IMR-90 (cell line): ENCODE measurements at regions not wholly inside any gene's neighbourhood (a gene's known extent, or its start where the extent isn't known, plus 50 kb on each side); places are given as distances from the start of the nearest gene placed in this dataset.

Experiments used
- ATAC-seq: fragments of 200-7000 bp; cut with Tn5 transposase; 2 replicates; pipeline ENCODE4 v1.9.1; 2020; ENCODE audit warnings: low read depth, mild to moderate bottlenecking, moderate library complexity
- BruUV-seq: library from RNA; stranded (reverse); fragments of 400-500 nt; replicated peaks from 2 replicates; lab custom pipeline; 2021; lab: Mats Ljungman, UMichigan
- CTCF ChIA-PET: fragments of 300-600 bp; formaldehyde crosslinking; extraction: SDS; loops from one replicate; lab custom pipeline; 2021; ENCODE audit warnings: antibody characterized with exemption; lab: Yijun Ruan, JAX
- POLR2A ChIA-PET: fragments of 300-600 bp; sonication (Branson Sonifier 250); formaldehyde crosslinking; loops from one replicate; lab custom pipeline; 2022; ENCODE audit warnings: antibody characterized with exemption; ENCODE audit not compliant: unreplicated experiment; lab: Charles Lee
- DNase-seq: peaks from one replicate; pipeline ENCODE4 v3.0.0; 2013
- H2AFZ ChIP-seq: replicated peaks from 2 replicates; pipeline ENCODE3; 2013; ENCODE audit warnings: low read length, mild to moderate bottlenecking; ENCODE audit not compliant: poor library complexity
- H2AK5ac ChIP-seq: 2 replicates; pipeline ENCODE4 v1.6.1; 2013; ENCODE audit warnings: low read depth, low read length, inconsistent platforms
- H2AK9ac ChIP-seq: replicated peaks from 2 replicates; pipeline ENCODE3; 2013; ENCODE audit warnings: mild to moderate bottlenecking, low read depth, low read length, moderate library complexity; ENCODE audit not compliant: poor library complexity
- H2BK120ac ChIP-seq: 2 replicates; pipeline ENCODE4 v1.6.1; 2013; ENCODE audit warnings: low read depth, low read length, inconsistent platforms
- H2BK15ac ChIP-seq: 3 replicates; pipeline ENCODE4 v1.6.1; 2013; ENCODE audit warnings: low read depth, low read length, inconsistent platforms
- H2BK20ac ChIP-seq: 2 replicates; pipeline ENCODE4 v1.6.1; 2013; ENCODE audit warnings: low read depth, mild to moderate bottlenecking, inconsistent platforms, low read length, moderate library complexity
- H2BK5ac ChIP-seq: 2 replicates; pipeline ENCODE4 v1.6.1; 2013; ENCODE audit warnings: mild to moderate bottlenecking, low read depth, low read length, inconsistent platforms; ENCODE audit not compliant: poor library complexity, severe bottlenecking
- H3K14ac ChIP-seq: replicated peaks from 2 replicates; pipeline ENCODE4 v1.6.1; 2013; ENCODE audit warnings: low read depth, low read length, inconsistent platforms
- H3K18ac ChIP-seq: 2 replicates; pipeline ENCODE4 v1.6.1; 2013; ENCODE audit warnings: low read depth, low read length, control low read depth
- H3K23ac ChIP-seq: 2 replicates; pipeline ENCODE4 v1.6.1; 2013; ENCODE audit warnings: low read depth, low read length, inconsistent platforms
- H3K27ac ChIP-seq: 2 replicates; pipeline ENCODE4 v1.5.1; 2013; ENCODE audit warnings: mild to moderate bottlenecking, control low read depth, low read length; ENCODE audit not compliant: insufficient read depth
- H3K27me3 ChIP-seq: 2 replicates; pipeline ENCODE4 v1.6.1; 2013; ENCODE audit warnings: low read length; ENCODE audit not compliant: control insufficient read depth, insufficient read depth
- H3K36me3 ChIP-seq: 2 replicates; pipeline ENCODE4 v1.6.1; 2013; ENCODE audit warnings: low read length, mixed read lengths; ENCODE audit not compliant: control insufficient read depth, insufficient read depth
- H3K4ac ChIP-seq: 2 replicates; pipeline ENCODE4 v1.6.1; 2013; ENCODE audit warnings: low read depth, low read length, inconsistent platforms
- H3K4me1 ChIP-seq: 2 replicates; pipeline ENCODE4 v1.6.1; 2013; ENCODE audit warnings: low read length, mixed read lengths; ENCODE audit not compliant: control insufficient read depth, insufficient read depth
- H3K4me2 ChIP-seq: 2 replicates; pipeline ENCODE4 v1.6.1; 2013; ENCODE audit warnings: low read depth, mild to moderate bottlenecking, control low read depth, low read length, moderate library complexity
- H3K4me3 ChIP-seq: 2 replicates; pipeline ENCODE4 v1.5.1; 2013; ENCODE audit warnings: low read depth, mild to moderate bottlenecking, control low read depth, low read length, moderate library complexity; ENCODE audit not compliant: insufficient read depth
- H3K56ac ChIP-seq: 2 replicates; pipeline ENCODE4 v1.6.1; 2013; ENCODE audit warnings: low read length, inconsistent platforms; ENCODE audit not compliant: insufficient read depth; ENCODE audit errors: extremely low read depth
- H3K79me1 ChIP-seq, 2 experiments: 2 replicates each; pipeline ENCODE4 v1.6.1; 2013; ENCODE audit warnings: low read length in 2 of 2, inconsistent platforms in 1 of 2, low read depth in 1 of 2
- H3K9ac ChIP-seq: 2 replicates; pipeline ENCODE4 v1.6.1; 2013; ENCODE audit warnings: low read depth, low read length, control low read depth
- H3K9me1 ChIP-seq: 2 replicates; pipeline ENCODE4 v1.6.1; 2013; ENCODE audit warnings: low read length, inconsistent platforms; ENCODE audit not compliant: insufficient read depth
- H3K9me3 ChIP-seq: 2 replicates; pipeline ENCODE4 v1.6.1; 2013; ENCODE audit warnings: low read length; ENCODE audit not compliant: control insufficient read depth, insufficient read depth
- H4K20me1 ChIP-seq: 2 replicates; pipeline ENCODE4 v1.6.1; 2013; ENCODE audit warnings: low read length, inconsistent platforms; ENCODE audit not compliant: insufficient read depth
- H4K5ac ChIP-seq: 2 replicates; pipeline ENCODE4 v1.6.1; 2013; ENCODE audit warnings: mild to moderate bottlenecking, low read depth, low read length, control low read depth
- H4K8ac ChIP-seq, 2 experiments: 2 replicates each; pipeline ENCODE4 v1.6.1; 2013; ENCODE audit warnings: low read depth in 2 of 2, low read length in 2 of 2, control low read depth in 1 of 2, inconsistent platforms in 1 of 2
- H4K91ac ChIP-seq: 2 replicates; pipeline ENCODE4 v1.6.1; 2013; ENCODE audit warnings: low read depth, low read length, inconsistent platforms; ENCODE audit not compliant: insufficient read depth
- BHLHE40 ChIP-seq: fragments of 150-350 bp; IDR thresholded peaks from 2 replicates; pipeline ENCODE4 v1.6.1; 2016; ENCODE audit warnings: mild to moderate bottlenecking, low read depth, low read length
- CEBPB ChIP-seq: IDR thresholded peaks from 2 replicates; pipeline ENCODE4 v1.6.1; 2012; ENCODE audit warnings: low read depth, low read length, improper control_type of control experiment
- CHD1 ChIP-seq: IDR thresholded peaks from 2 replicates; pipeline ENCODE4 v1.6.1; 2012; ENCODE audit warnings: low read depth, low read length, improper control_type of control experiment
- FOS ChIP-seq: fragments of 150-350 bp; IDR thresholded peaks from 2 replicates; pipeline ENCODE4 v1.6.1; 2016; ENCODE audit warnings: low read depth, low read length
- MAFK ChIP-seq: IDR thresholded peaks from 2 replicates; pipeline ENCODE4 v1.6.1; 2012; ENCODE audit warnings: low read depth, low read length, improper control_type of control experiment
- MAZ ChIP-seq: IDR thresholded peaks from 2 replicates; pipeline ENCODE4 v1.6.1; 2012; ENCODE audit warnings: low read depth, mild to moderate bottlenecking, low read length, improper control_type of control experiment, moderate library complexity, borderline replicate concordance
- MXI1 ChIP-seq: IDR thresholded peaks from 2 replicates; pipeline ENCODE4 v1.6.1; 2012; ENCODE audit warnings: low read depth, mild to moderate bottlenecking, low read length, moderate library complexity, borderline replicate concordance
- NFE2L2 ChIP-seq: fragments of 150-350 bp; IDR thresholded peaks from 2 replicates; pipeline ENCODE4 v1.6.1; 2016; ENCODE audit warnings: low read depth, mild to moderate bottlenecking, low read length
- POLR2A ChIP-seq: IDR thresholded peaks from 2 replicates; pipeline ENCODE4 v1.6.1; 2012; ENCODE audit warnings: mild to moderate bottlenecking, low read depth, low read length
- RAD21 ChIP-seq: IDR thresholded peaks from 2 replicates; pipeline ENCODE4 v1.6.1; 2012; ENCODE audit warnings: low read length, improper control_type of control experiment
- RCOR1 ChIP-seq: IDR thresholded peaks from 2 replicates; pipeline ENCODE4 v1.6.1; 2012; ENCODE audit warnings: mild to moderate bottlenecking, low read length, improper control_type of control experiment; ENCODE audit not compliant: insufficient replicate concordance
- RFX5 ChIP-seq: IDR thresholded peaks from 2 replicates; pipeline ENCODE4 v1.8.0; 2012; ENCODE audit warnings: low read depth, mild to moderate bottlenecking, low read length, moderate library complexity
- SMC3 ChIP-seq: fragments of 150-350 bp; IDR thresholded peaks from 2 replicates; pipeline ENCODE4 v1.6.1; 2016; ENCODE audit warnings: low read depth, mild to moderate bottlenecking, antibody characterized with exemption, low read length, moderate library complexity
- WGBS, 2 experiments: methylation state at CpG; one replicate each; pipeline versions ENCODE4 v1.1.5 to v1.1.7; 2013; ENCODE audit warnings: missing lambda C conversion rate in 2 of 2; ENCODE audit not compliant: insufficient read length in 1 of 2; ENCODE audit errors: extremely low coverage in 2 of 2; 5-methylcytosine and 5-hydroxymethylcytosine counted together
- dilution Hi-C: fragments of 300-500 bp; cut with HindIII; formaldehyde crosslinking; loops from one replicate; pipeline ENCODE4 v1.14.3; 2018; ENCODE audit warnings: low sequenced_read_pairs; ENCODE audit not compliant: unreplicated experiment
- in situ Hi-C: fragments of 300-500 bp; cut with MboI; formaldehyde crosslinking; loops from 3 replicates; pipeline ENCODE4 v1.14.3; 2019; ENCODE audit warnings: low sequenced_read_pairs, inconsistent platforms, mixed read lengths
- intact Hi-C: fragments of 100-400 bp; cut with micrococcal nuclease; formaldehyde crosslinking; loops from 2 replicates; pipeline ENCODE4 v1.10.0; 2022
- TF ChIP-seq, protein P1 (sequence below): fragments of 150-350 bp; IDR thresholded peaks from 2 replicates; pipeline ENCODE4 v1.6.1; 2016; ENCODE audit warnings: low read depth, mild to moderate bottlenecking, low read length, moderate library complexity, borderline replicate concordance
- TF ChIP-seq, protein P2 (sequence below): conservative IDR thresholded peaks from 2 replicates; pipeline ENCODE4 v1.5.1; 2012; ENCODE audit warnings: mild to moderate bottlenecking, low read depth, low read length, improper control_type of control experiment
- TF ChIP-seq, protein P3 (sequence below): fragments of 150-350 bp; IDR thresholded peaks from 2 replicates; pipeline ENCODE4 v1.6.1; 2017; ENCODE audit warnings: mild to moderate bottlenecking, antibody characterized with exemption, low read length, low read depth

DNA sequence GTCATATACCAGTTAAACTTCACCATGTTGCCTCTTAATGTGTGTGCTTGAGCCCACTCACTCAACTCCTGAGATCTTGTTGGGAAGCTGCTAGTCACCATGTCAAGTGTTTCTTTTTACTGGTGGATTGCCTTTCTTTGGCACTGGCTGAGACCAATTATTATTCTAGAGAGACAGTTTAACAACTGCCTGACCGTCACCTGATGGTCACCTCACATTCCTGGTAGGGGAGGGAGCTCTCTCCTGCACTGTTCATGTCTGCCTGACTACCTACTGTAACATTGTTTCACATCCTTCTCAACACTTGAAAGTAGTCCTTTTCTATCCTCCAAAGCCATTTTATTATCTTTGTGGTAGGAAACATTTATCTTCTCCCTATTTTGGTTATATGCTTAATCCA, 172.3 kb downstream of the RWDD3 start:
- no peak for ATAC-seq
- TF ChIP-seq CHD1: no peak
- no peak for TF ChIP-seq BHLHE40
- no peak for TF ChIP-seq MAFK
- no peak for TF ChIP-seq NFE2L2
- TF ChIP-seq SMC3: no peak
- no peak for TF ChIP-seq RCOR1
- TF ChIP-seq MXI1: no peak
- no peak for TF ChIP-seq RAD21
- no peak for TF ChIP-seq CEBPB
- TF ChIP-seq, protein P1, sequence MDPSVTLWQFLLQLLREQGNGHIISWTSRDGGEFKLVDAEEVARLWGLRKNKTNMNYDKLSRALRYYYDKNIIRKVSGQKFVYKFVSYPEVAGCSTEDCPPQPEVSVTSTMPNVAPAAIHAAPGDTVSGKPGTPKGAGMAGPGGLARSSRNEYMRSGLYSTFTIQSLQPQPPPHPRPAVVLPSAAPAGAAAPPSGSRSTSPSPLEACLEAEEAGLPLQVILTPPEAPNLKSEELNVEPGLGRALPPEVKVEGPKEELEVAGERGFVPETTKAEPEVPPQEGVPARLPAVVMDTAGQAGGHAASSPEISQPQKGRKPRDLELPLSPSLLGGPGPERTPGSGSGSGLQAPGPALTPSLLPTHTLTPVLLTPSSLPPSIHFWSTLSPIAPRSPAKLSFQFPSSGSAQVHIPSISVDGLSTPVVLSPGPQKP: no peak
- no peak for TF ChIP-seq POLR2A
- no peak for TF ChIP-seq MAZ
- TF ChIP-seq, protein P2, sequence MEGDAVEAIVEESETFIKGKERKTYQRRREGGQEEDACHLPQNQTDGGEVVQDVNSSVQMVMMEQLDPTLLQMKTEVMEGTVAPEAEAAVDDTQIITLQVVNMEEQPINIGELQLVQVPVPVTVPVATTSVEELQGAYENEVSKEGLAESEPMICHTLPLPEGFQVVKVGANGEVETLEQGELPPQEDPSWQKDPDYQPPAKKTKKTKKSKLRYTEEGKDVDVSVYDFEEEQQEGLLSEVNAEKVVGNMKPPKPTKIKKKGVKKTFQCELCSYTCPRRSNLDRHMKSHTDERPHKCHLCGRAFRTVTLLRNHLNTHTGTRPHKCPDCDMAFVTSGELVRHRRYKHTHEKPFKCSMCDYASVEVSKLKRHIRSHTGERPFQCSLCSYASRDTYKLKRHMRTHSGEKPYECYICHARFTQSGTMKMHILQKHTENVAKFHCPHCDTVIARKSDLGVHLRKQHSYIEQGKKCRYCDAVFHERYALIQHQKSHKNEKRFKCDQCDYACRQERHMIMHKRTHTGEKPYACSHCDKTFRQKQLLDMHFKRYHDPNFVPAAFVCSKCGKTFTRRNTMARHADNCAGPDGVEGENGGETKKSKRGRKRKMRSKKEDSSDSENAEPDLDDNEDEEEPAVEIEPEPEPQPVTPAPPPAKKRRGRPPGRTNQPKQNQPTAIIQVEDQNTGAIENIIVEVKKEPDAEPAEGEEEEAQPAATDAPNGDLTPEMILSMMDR: no peak
- TF ChIP-seq RFX5: no peak
- TF ChIP-seq, protein P3, sequence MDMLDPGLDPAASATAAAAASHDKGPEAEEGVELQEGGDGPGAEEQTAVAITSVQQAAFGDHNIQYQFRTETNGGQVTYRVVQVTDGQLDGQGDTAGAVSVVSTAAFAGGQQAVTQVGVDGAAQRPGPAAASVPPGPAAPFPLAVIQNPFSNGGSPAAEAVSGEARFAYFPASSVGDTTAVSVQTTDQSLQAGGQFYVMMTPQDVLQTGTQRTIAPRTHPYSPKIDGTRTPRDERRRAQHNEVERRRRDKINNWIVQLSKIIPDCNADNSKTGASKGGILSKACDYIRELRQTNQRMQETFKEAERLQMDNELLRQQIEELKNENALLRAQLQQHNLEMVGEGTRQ: no peak
- TF ChIP-seq FOS: no peak
- Histone ChIP-seq H2AFZ (no peak overlapping the region), H2AK9ac (no peak overlapping the region), H3K4ac (no peak overlapping the region), H3K14ac (no peak overlapping the region), H3K18ac (no peak overlapping the region), H3K27ac (no peak overlapping the region), H3K4me2 (no peak overlapping the region), H2BK120ac (no peak overlapping the region), H2BK20ac (no peak overlapping the region), H3K56ac (no peak overlapping the region), H2BK15ac (no peak overlapping the region), H2AK5ac (no peak overlapping the region), H3K36me3 (no peaks in the 10 kb centered on the region), H3K4me3 (no peak overlapping the region), H3K9ac (no peak overlapping the region), H3K23ac (no peak overlapping the region), H3K4me1 (no peaks in the 10 kb centered on the region), H4K91ac (no peak overlapping the region), H2BK5ac (no peak overlapping the region), H3K9me1 (no peaks in the 10 kb centered on the region), H4K8ac (no peak overlapping the region), H4K20me1 (no peaks in the 10 kb centered on the region), H3K79me1 (no peaks in the 10 kb centered on the region), H3K27me3 (no peaks in the 10 kb centered on the region), H3K9me3 (no peaks in the 10 kb centered on the region), H4K5ac (no peak overlapping the region)
- intact Hi-C loops (no loop called here), in situ Hi-C loops (no loop called here), dilution Hi-C loops (no loop called here)
- CTCF ChIA-PET: no interaction called here
- POLR2A ChIA-PET: no interaction called here
- no CpG with 5 or more reads among the region's 1 CpG for WGBS, 2 experiments
- no TSS peak for BruUV-seq
- no peak for DNase-seq
